H9 (cell line): ENCODE measurements at regions not wholly inside any gene's neighbourhood (a gene's known extent, or its start where the extent isn't known, plus 50 kb on each side); places are given as distances from the start of the nearest gene placed in this dataset.

ENCODE experiments used
- DNase-seq: peaks from one replicate; pipeline ENCODE4 v3.0.0-alpha.2; 2017
- H2AFZ ChIP-seq: one replicate; pipeline ENCODE4 v1.6.1; 2013; ENCODE audit warnings: mild to moderate bottlenecking, low read length, control low read depth, moderate library complexity
- H2AK5ac ChIP-seq: 2 replicates; pipeline ENCODE4 v1.6.1; 2013; ENCODE audit warnings: low read length, control low read depth, mixed read lengths; ENCODE audit not compliant: insufficient read length
- H2BK120ac ChIP-seq: one replicate; pipeline ENCODE4 v1.6.1; 2013; ENCODE audit warnings: low read depth, mild to moderate bottlenecking, low read length, control low read depth, inconsistent platforms; ENCODE audit not compliant: poor library complexity, severe bottlenecking
- H2BK12ac ChIP-seq: 2 replicates; pipeline ENCODE4 v1.6.1; 2013; ENCODE audit warnings: low read length, control low read depth, mixed read lengths, low read depth; ENCODE audit not compliant: insufficient read length
- H2BK15ac ChIP-seq: 2 replicates; pipeline ENCODE4 v1.6.1; 2013; ENCODE audit warnings: low read depth, low read length, control low read depth
- H2BK20ac ChIP-seq: one replicate; pipeline ENCODE4 v1.6.1; 2013; ENCODE audit warnings: low read depth, mild to moderate bottlenecking, low read length, control low read depth, inconsistent platforms; ENCODE audit not compliant: poor library complexity, severe bottlenecking
- H2BK5ac ChIP-seq: 2 replicates; pipeline ENCODE4 v1.6.1; 2013; ENCODE audit warnings: low read length, control low read depth, mixed read lengths; ENCODE audit not compliant: insufficient read length
- H3K14ac ChIP-seq: 2 replicates; pipeline ENCODE4 v1.6.1; 2013; ENCODE audit warnings: low read length, control low read depth; ENCODE audit not compliant: insufficient read depth
- H3K18ac ChIP-seq: 2 replicates; pipeline ENCODE4 v1.6.1; 2013; ENCODE audit warnings: low read depth, mild to moderate bottlenecking, mixed read lengths, low read length, control low read depth; ENCODE audit not compliant: insufficient read length
- H3K23ac ChIP-seq: 2 replicates; pipeline ENCODE4 v1.6.1; 2013; ENCODE audit warnings: low read length, control low read depth, mixed read lengths, low read depth; ENCODE audit not compliant: insufficient read length
- H3K23me2 ChIP-seq: 2 replicates; pipeline ENCODE4 v1.6.1; 2013; ENCODE audit warnings: low read depth, mild to moderate bottlenecking, mixed read lengths, low read length, control low read depth; ENCODE audit not compliant: insufficient read length, poor library complexity, severe bottlenecking
- H3K27ac ChIP-seq: 2 replicates; pipeline ENCODE4 v1.5.1; 2013; ENCODE audit warnings: low read length, control low read depth, mixed read lengths, low read depth; ENCODE audit not compliant: insufficient read length
- H3K27me3 ChIP-seq: 2 replicates; pipeline ENCODE4 v1.6.1; 2013; ENCODE audit warnings: low read length, control low read depth, inconsistent platforms; ENCODE audit not compliant: insufficient read depth
- H3K4ac ChIP-seq: 2 replicates; pipeline ENCODE4 v1.6.1; 2013; ENCODE audit warnings: low read depth, mild to moderate bottlenecking, control low read depth, inconsistent platforms, low read length, moderate library complexity
- H3K4me1 ChIP-seq: 2 replicates; pipeline ENCODE4 v1.6.1; 2013; ENCODE audit warnings: low read length, control low read depth, inconsistent platforms; ENCODE audit not compliant: insufficient read depth
- H3K4me2 ChIP-seq: 2 replicates; pipeline ENCODE4 v1.6.1; 2013; ENCODE audit warnings: low read length, control low read depth, mixed read lengths; ENCODE audit not compliant: insufficient read length, insufficient read depth
- H3K56ac ChIP-seq: 2 replicates; pipeline ENCODE4 v1.6.1; 2013; ENCODE audit warnings: low read depth, mild to moderate bottlenecking, mixed read lengths, low read length, control low read depth; ENCODE audit not compliant: insufficient read length
- H3K79me1 ChIP-seq: 2 replicates; pipeline ENCODE4 v1.6.1; 2013; ENCODE audit warnings: low read depth, mild to moderate bottlenecking, moderate library complexity, low read length, control low read depth, inconsistent platforms; ENCODE audit not compliant: insufficient read depth, poor library complexity, severe bottlenecking
- H3K79me2 ChIP-seq: 2 replicates; pipeline ENCODE4 v1.6.1; 2013; ENCODE audit warnings: low read length, control low read depth, inconsistent platforms; ENCODE audit not compliant: insufficient read depth
- H3K9ac ChIP-seq: 2 replicates; pipeline ENCODE4 v1.6.1; 2013; ENCODE audit warnings: low read length, control low read depth, mixed read lengths; ENCODE audit not compliant: insufficient read length; ENCODE audit errors: extremely low read depth
- H3K9me3 ChIP-seq: one replicate; pipeline ENCODE4 v1.6.1; 2013; ENCODE audit warnings: low read depth, low read length, inconsistent platforms; ENCODE audit not compliant: control insufficient read depth
- H3T11ph ChIP-seq: one replicate; pipeline ENCODE4 v1.6.1; 2013; ENCODE audit warnings: mild to moderate bottlenecking, low read length, control low read depth, inconsistent platforms
- H4K20me1 ChIP-seq: one replicate; pipeline ENCODE4 v1.6.1; 2013; ENCODE audit not compliant: control insufficient read depth, insufficient read length, insufficient read depth
- H4K5ac ChIP-seq: 2 replicates; pipeline ENCODE4 v1.6.1; 2013; ENCODE audit warnings: low read depth, mild to moderate bottlenecking, mixed read lengths, low read length, control low read depth; ENCODE audit not compliant: insufficient read length
- H4K8ac ChIP-seq: replicated peaks from 2 replicates; pipeline ENCODE4 v1.6.1; 2013; ENCODE audit warnings: low read length, control low read depth, mixed read lengths, low read depth; ENCODE audit not compliant: insufficient read length
- H4K91ac ChIP-seq: 2 replicates; pipeline ENCODE4 v1.6.1; 2013; ENCODE audit warnings: low read depth, mild to moderate bottlenecking, moderate library complexity, mixed read lengths, low read length, control low read depth; ENCODE audit not compliant: insufficient read length
- H3K27ac Mint-ChIP-seq, 3 experiments: 2 replicates in 2 of 3; 3 replicates in 1 of 3; pipeline ENCODE4 v1.8.0; 2020 to 2021; ENCODE audit warnings: mixed read lengths in 3 of 3, mild to moderate bottlenecking in 1 of 3, moderate library complexity in 1 of 3
- H3K27me3 Mint-ChIP-seq: 2 replicates; pipeline ENCODE4 v1.8.0; 2021; ENCODE audit warnings: low read depth, mild to moderate bottlenecking, moderate library complexity, mixed read lengths
- H3K36me3 Mint-ChIP-seq, 3 experiments: 2 replicates in 2 of 3; 3 replicates in 1 of 3; pipeline ENCODE4 v1.8.0; 2020 to 2021; ENCODE audit warnings: low read depth in 3 of 3, mixed read lengths in 3 of 3; ENCODE audit not compliant: insufficient read depth in 1 of 3
- H3K4me1 Mint-ChIP-seq, 2 experiments: 2 replicates each; pipeline ENCODE4 v1.8.0; 2020; ENCODE audit warnings: mixed read lengths in 2 of 2
- H3K4me3 Mint-ChIP-seq, 2 experiments: 2 replicates in 1 of 2; 3 replicates in 1 of 2; pipeline ENCODE4 v1.8.0; 2020 to 2021; ENCODE audit warnings: mild to moderate bottlenecking in 2 of 2, mixed read lengths in 2 of 2, moderate library complexity in 1 of 2
- H3K9me3 Mint-ChIP-seq, 2 experiments: 2 replicates in 1 of 2; 3 replicates in 1 of 2; pipeline ENCODE4 v1.8.0; 2020; ENCODE audit warnings: mild to moderate bottlenecking in 2 of 2, mixed read lengths in 2 of 2, moderate library complexity in 1 of 2
- WGBS: extraction: QIAGEN DNeasy Blood & Tissue Kit; methylation state at CpG from one replicate; pipeline ENCODE4 v1.1.7; 2013; ENCODE audit warnings: missing lambda C conversion rate, low lambda C conversion rate, mixed read lengths; ENCODE audit not compliant: insufficient read length; ENCODE audit errors: extremely low coverage; 5-methylcytosine and 5-hydroxymethylcytosine counted together
- TF ChIP-seq, protein P1 (sequence below): fragments of 200-600 bp; sonication (generic); conservative IDR thresholded peaks from 3 replicates; pipeline ENCODE4 v1.8.0; 2021; ENCODE audit warnings: antibody characterized with exemption, mild to moderate bottlenecking

DNA sequence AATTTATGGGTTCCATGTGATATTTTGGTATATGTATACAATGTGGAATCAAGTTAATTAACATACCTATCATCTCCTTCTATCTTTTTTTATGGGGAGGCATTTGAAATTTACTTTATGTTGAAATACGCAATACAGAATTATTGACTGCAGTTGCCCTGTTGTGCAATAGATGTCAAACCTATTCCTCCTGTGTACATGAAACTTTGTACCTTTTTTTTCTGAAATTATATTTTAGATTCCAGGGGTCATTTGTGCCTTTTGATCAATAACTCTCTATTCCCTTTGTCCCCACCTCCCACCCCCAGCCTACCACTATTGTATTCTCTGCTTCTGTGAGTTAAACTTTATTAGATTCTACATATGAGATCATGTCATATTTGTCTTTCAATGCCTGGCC, 369.9 kb downstream of the FSIP2 start:
- TF ChIP-seq, protein P1, sequence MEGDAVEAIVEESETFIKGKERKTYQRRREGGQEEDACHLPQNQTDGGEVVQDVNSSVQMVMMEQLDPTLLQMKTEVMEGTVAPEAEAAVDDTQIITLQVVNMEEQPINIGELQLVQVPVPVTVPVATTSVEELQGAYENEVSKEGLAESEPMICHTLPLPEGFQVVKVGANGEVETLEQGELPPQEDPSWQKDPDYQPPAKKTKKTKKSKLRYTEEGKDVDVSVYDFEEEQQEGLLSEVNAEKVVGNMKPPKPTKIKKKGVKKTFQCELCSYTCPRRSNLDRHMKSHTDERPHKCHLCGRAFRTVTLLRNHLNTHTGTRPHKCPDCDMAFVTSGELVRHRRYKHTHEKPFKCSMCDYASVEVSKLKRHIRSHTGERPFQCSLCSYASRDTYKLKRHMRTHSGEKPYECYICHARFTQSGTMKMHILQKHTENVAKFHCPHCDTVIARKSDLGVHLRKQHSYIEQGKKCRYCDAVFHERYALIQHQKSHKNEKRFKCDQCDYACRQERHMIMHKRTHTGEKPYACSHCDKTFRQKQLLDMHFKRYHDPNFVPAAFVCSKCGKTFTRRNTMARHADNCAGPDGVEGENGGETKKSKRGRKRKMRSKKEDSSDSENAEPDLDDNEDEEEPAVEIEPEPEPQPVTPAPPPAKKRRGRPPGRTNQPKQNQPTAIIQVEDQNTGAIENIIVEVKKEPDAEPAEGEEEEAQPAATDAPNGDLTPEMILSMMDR, result no peak
- Histone ChIP-seq H2BK20ac (no peak overlapping the region), H3K4me1 (no peaks in the 10 kb centered on the region; the same call in 1 of the 2 replicates), H3K4me2 (no peak overlapping the region), H4K91ac (no peak overlapping the region), H4K20me1 (no peaks in the 10 kb centered on the region), H2BK15ac (no peak overlapping the region), H2BK120ac (no peak overlapping the region), H3K4ac (no peak overlapping the region), H4K8ac (no peak overlapping the region), H4K5ac (no peak overlapping the region), H3K9me3 (no peaks in the 10 kb centered on the region), H3K27ac (no peak overlapping the region), H3K79me2 (no peaks in the 10 kb centered on the region), H3K23me2 (no peaks in the 10 kb centered on the region), H3K27me3 (no peaks in the 10 kb centered on the region), H2AK5ac (no peak overlapping the region), H2AFZ (no peak overlapping the region), H3K18ac (no peak overlapping the region), H2BK5ac (no peak overlapping the region), H3K79me1 (no peaks in the 10 kb centered on the region), H3K14ac (no peak overlapping the region), H2BK12ac (no peak overlapping the region), H3T11ph (no peak overlapping the region), H3K9ac (no peak overlapping the region), H3K56ac (no peak overlapping the region), H3K23ac (no peak overlapping the region)
- H3K4me3 Mint-ChIP-seq, result no peak overlapping the region
- no CpG with 5 or more reads among the region's 1 CpG for WGBS
- peaks cover 8 to 15% of the 10 kb centered on the region in 2 experiments for H3K4me1 Mint-ChIP-seq
- peaks cover 0 to 8% (median 0%) of the 10 kb centered on the region in 3 experiments; a peak in 2 of 7 replicates for H3K36me3 Mint-ChIP-seq
- peaks cover 0 to 2% of the 10 kb centered on the region in 2 experiments; a peak in 1 of 5 replicates for H3K9me3 Mint-ChIP-seq
- no peak for DNase-seq
- H3K27me3 Mint-ChIP-seq, result no peaks in the 10 kb centered on the region
- H3K27ac Mint-ChIP-seq, result no peak overlapping the region
